ENCODE measurements at regions not wholly inside any gene's neighbourhood (a gene's known extent, or its start where the extent isn't known, plus 50 kb on each side); places are given as distances from the start of the nearest gene placed in this dataset.

GRCh38 chr9:87787735-87788134, 61.8 kb downstream of the CTSL start:
- Histone ChIP-seq H3K9me3 (no peaks in the 10 kb centered on the region), H3K27me3 (peaks cover 0 to 12% (median 0%) of the 10 kb centered on the region in 7 donors), H3K4me1 (peaks cover 0 to 11% (median 0%) of the 10 kb centered on the region in 9 donors), H3K36me3 (no peaks in the 10 kb centered on the region), H3K27ac (no peak overlapping the region), H3K4me3 (no peak overlapping the region)
- intact Hi-C loops (cut with DNase I), result no loop called here
- ATAC-seq (no peak), DNase-seq (no peak)
- 87 to 90% methylated on average over 5 of the region's 5 CpGs for WGBS, 2 donors
- TF ChIP-seq, protein P1, sequence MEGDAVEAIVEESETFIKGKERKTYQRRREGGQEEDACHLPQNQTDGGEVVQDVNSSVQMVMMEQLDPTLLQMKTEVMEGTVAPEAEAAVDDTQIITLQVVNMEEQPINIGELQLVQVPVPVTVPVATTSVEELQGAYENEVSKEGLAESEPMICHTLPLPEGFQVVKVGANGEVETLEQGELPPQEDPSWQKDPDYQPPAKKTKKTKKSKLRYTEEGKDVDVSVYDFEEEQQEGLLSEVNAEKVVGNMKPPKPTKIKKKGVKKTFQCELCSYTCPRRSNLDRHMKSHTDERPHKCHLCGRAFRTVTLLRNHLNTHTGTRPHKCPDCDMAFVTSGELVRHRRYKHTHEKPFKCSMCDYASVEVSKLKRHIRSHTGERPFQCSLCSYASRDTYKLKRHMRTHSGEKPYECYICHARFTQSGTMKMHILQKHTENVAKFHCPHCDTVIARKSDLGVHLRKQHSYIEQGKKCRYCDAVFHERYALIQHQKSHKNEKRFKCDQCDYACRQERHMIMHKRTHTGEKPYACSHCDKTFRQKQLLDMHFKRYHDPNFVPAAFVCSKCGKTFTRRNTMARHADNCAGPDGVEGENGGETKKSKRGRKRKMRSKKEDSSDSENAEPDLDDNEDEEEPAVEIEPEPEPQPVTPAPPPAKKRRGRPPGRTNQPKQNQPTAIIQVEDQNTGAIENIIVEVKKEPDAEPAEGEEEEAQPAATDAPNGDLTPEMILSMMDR (IDR thresholded peaks at IDR 0.05), result no peak

DNA sequence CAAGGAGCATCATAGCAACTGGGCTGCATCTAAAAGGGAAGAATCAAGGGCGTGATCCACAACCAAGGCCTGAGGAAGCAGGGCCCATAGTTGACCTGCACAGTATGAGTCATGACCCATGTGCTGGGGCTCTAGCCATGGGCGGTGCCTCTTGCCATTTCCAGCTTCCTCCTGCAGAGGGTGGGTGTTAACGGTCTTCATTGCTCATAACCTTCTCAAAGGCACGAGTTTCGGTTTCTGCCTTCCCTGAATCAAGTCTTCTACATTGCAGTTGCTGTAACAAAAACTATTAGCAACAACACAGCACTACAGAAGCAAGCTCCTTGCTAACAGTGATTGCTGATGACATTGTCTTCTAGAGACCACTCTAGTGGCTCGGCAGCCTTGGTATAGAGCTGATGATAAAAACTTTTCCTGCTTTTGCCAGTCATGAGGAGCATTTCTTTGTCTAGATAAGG, 66.9 kb downstream of the CTSL start:
- Histone ChIP-seq H3K36me3 (no peaks in the 10 kb centered on the region), H3K9me3 (no peaks in the 10 kb centered on the region), H3K27me3 (peaks cover 0 to 7% (median 0%) of the 10 kb centered on the region in 7 donors), H3K27ac (peak overlapping the region in 8 of 10 donors; percentile 22 to 90 (median 57)), H3K4me3 (no peak overlapping the region), H3K4me1 (peaks cover 0 to 39% (median 0%) of the 10 kb centered on the region in 9 donors)
- intact Hi-C loops (cut with DNase I), result loop anchor here in 2 of 10 donors (10.0 kb wide), 2 partner anchors 68 to 1018 kb away; partner anchors contain the start of gene CTSL (in 1 of the 2)
- TF ChIP-seq, protein P1 (IDR thresholded peaks at IDR 0.05), result peak in 5 of 9 donors; percentile 10 to 39 (median 24)
- ATAC-seq (peak; percentile 89 to 98 (median 96)), DNase-seq (peak; percentile 49 to 68)
- WGBS, 2 donors, result 59 to 60% methylated on average over 6 of the region's 6 CpGs

DNA sequence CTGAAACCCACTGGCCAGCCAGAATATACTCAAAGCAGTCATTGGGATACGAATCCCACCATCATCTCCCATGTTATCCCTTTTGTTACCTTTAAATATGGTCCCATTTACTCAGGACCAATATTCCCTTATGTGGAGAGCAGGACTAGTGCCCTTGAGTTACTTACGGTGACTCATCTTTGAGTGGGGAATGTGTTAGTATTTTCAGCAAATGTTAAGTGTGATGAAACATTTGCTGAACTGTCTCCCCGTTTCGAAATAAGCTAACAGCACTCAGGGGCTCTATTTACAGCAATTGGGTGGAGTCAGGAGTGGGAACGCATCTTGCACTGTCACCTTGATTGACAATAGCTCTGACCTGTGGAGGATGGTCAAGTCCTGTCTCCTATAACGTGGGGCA, 67.4 kb downstream of the CTSL start:
- ATAC-seq (peak in 5 of 8 donors; percentile 15 to 68 (median 18)), DNase-seq (no peak)
- H3K36me3 ChIP-seq, result no peaks in the 10 kb centered on the region
- WGBS, 2 donors, result 72 to 77% methylated on average over 6 of the region's 6 CpGs
- peak overlapping the region in 8 of 10 donors; percentile 22 to 90 (median 57) for H3K27ac ChIP-seq
- H3K9me3 ChIP-seq, result no peaks in the 10 kb centered on the region
- H3K4me1 ChIP-seq, result peaks cover 0 to 39% (median 0%) of the 10 kb centered on the region in 9 donors
- intact Hi-C loops (cut with DNase I), result loop anchor here in 2 of 10 donors (10.0 kb wide), 2 partner anchors 68 to 1018 kb away; partner anchors contain the start of gene CTSL (in 1 of the 2)
- no peak overlapping the region for H3K4me3 ChIP-seq
- TF ChIP-seq, protein P1 (IDR thresholded peaks at IDR 0.05), result peak in 1 of 9 donors; percentile 0
- peaks cover 0 to 7% (median 0%) of the 10 kb centered on the region in 7 donors for H3K27me3 ChIP-seq

DNA sequence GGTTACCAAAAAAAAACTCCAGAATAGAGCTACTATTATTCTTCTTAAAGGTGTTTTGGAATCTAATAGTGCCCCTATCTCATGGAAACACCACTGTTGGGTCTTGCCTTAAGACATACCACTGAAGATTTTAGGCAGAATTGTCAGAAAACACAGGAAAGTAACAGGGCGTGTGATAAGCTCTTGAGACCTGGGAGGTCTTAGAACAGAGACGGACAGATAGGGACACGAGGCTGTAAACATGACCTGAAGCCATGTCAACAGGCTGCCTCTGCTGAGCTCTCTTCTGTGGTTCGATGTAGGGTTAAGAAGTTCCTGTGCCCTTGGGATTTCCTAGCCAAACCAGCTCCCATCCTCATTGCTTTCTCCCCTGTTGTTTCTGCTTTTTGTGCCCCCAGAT, 69.3 kb downstream of the CTSL start:
- ATAC-seq, result no peak
- TF ChIP-seq, protein P1 (IDR thresholded peaks at IDR 0.05), result no peak
- no peak overlapping the region for H3K27ac ChIP-seq
- H3K4me1 ChIP-seq, result peaks cover 0 to 39% (median 0%) of the 10 kb centered on the region in 9 donors
- DNase-seq, result no peak
- intact Hi-C loops (cut with DNase I), result loop anchor here in 2 of 10 donors (10.0 kb wide), 2 partner anchors 70 to 1020 kb away; partner anchors contain the start of gene CTSL (in 1 of the 2)
- H3K36me3 ChIP-seq, result no peaks in the 10 kb centered on the region
- H3K4me3 ChIP-seq, result no peak overlapping the region
- no peaks in the 10 kb centered on the region for H3K9me3 ChIP-seq
- peaks cover 0 to 7% (median 0%) of the 10 kb centered on the region in 7 donors for H3K27me3 ChIP-seq
- WGBS, 2 donors, result 42 to 54% methylated on average over 4 of the region's 4 CpGs

All from heart right ventricle (tissue), 16 donors.